Heart left ventricle (tissue), 16 donors: ENCODE measurements at regions not wholly inside any gene's neighbourhood (a gene's known extent, or its start where the extent isn't known, plus 50 kb on each side); places are given as distances from the start of the nearest gene placed in this dataset.

Source experiments
- ATAC-seq, 4 donors: fragments of 200-7000 bp; cut with Tn5 transposase; one replicate each; pipeline ENCODE4 v1.9.1; 2020 to 2022; ENCODE audit warnings: moderate library complexity in 4 of 4, mild to moderate bottlenecking in 3 of 4, moderate number of reproducible peaks in 1 of 4
- DNase-seq, 5 donors: peaks; one replicate each; pipeline ENCODE4 v3.0.0-alpha.2; 2020
- H3K27ac ChIP-seq, 12 donors: fragments of 200-600 bp; sonication (generic) in 4 of 12; one replicate each; pipeline versions ENCODE4 v1.5.0 to v1.8.0; 2016 to 2022; ENCODE audit warnings: mild to moderate bottlenecking in 2 of 12
- H3K27me3 ChIP-seq, 9 donors: fragments of 200-600 bp; sonication (generic) in 2 of 9; one replicate each; pipeline versions ENCODE4 v1.5.1 to v1.8.0; 2016 to 2022; ENCODE audit warnings: mild to moderate bottlenecking in 3 of 9
- H3K36me3 ChIP-seq, 9 donors: fragments of 200-600 bp; sonication (generic) in 2 of 9; one replicate each; pipeline versions ENCODE4 v1.5.0 to v1.8.0; 2018 to 2022; ENCODE audit warnings: mild to moderate bottlenecking in 2 of 9
- H3K4me1 ChIP-seq, 12 donors: fragments of 200-600 bp; sonication (generic) in 4 of 12; one replicate each; pipeline versions ENCODE4 v1.5.0 to v1.8.0; 2016 to 2022; ENCODE audit warnings: mild to moderate bottlenecking in 3 of 12
- H3K4me3 ChIP-seq, 12 donors: fragments of 200-600 bp; sonication (generic) in 4 of 12; one replicate each; pipeline versions ENCODE4 v1.5.0 to v1.8.0; 2017 to 2022; ENCODE audit warnings: mild to moderate bottlenecking in 9 of 12, moderate library complexity in 4 of 12
- H3K9me3 ChIP-seq, 12 donors: fragments of 200-600 bp; sonication (generic) in 4 of 12; one replicate each; pipeline versions ENCODE4 v1.5.0 to v1.8.0; 2016 to 2022; ENCODE audit warnings: mild to moderate bottlenecking in 1 of 12
- CTCF ChIP-seq, 12 donors: fragments of 200-600 bp; sonication (generic) in 4 of 12; IDR thresholded peaks; one replicate each; pipeline versions ENCODE4 v1.5.0 to v1.8.0; 2018 to 2022; ENCODE audit warnings: antibody characterized with exemption in 12 of 12, mild to moderate bottlenecking in 5 of 12
- POLR2A ChIP-seq, 2 donors: fragments of 450-650 bp; IDR thresholded peaks; one replicate each; pipeline ENCODE4 v1.6.1; 2017; ENCODE audit warnings: antibody characterized with exemption in 2 of 2, mild to moderate bottlenecking in 2 of 2, moderate library complexity in 2 of 2
- WGBS, 4 donors: extraction: QIAGEN DNeasy Blood & Tissue Kit in 2 of 4; methylation state at CpG; one replicate each; pipeline versions ENCODE4 v1.1.5 to v1.1.7; 2013 to 2018; 5-methylcytosine and 5-hydroxymethylcytosine counted together
- intact Hi-C, 10 donors: fragments of 100-400 bp; cut with DNase I; formaldehyde crosslinking; loops; one replicate each; pipeline versions ENCODE4 v1.11.1 to v1.14.2; 2022
- donor health status: ischemic (EF 13 %, LVEDD 7.1; RV severe dilation, severe dysfunction).
- donor health status: healthy with polysubstance abuse.
- donor health status: DM: no; HTN: yes; CAD: no.
- donor health status: DM: no; HTN: no; CAD: no.
- donor health status: ischemic (EF 25% LVEDD 6.9; RV normal size, moderate dysfunction).
- donor health status: ischemic (EF 25% LVEDD 5.7; RV mildly dilated, moderate dysfunction).
- donor health status: healthy.
- donor health status: DM: yes; HTN: yes; CAD: no.
- donor health status: ischemic (EF 35%, LVEDD 5.7; RV mildly dilated, moderate dysfunction).
- donor health status: nonischemic (EF 11% LVEDD 7.7; RV severe dilation, severe dysfunction).
- donor health status: DM: yes; HTN: yes; CAD: no.
- donor health status: PGD.
- donor health status: ischemic (EF 29% LVEDD 5.4; RV normal size, mild dysfunction).
- donor health status: nonischemic (EF 23%, LVEDD 6.1; RV moderate dilation, normal function).

DNA sequence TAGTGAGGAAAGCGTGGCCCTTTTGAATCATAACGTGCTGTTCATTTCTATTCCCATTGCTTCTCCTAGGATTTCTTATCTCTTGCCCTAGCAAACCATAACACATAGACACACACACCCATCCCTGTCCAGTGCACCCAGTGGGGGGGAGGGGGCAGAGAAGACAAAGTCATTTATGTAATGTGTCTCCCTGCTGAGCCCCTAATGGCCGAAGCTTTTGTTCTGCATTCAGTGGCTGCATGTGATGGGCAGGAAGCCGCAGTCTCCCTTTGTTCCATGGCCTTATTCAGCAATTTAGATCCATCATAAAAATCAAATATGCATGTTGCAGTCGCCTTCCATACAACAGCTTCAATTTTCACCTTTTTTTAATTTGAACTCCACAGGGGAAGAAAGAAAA lies 325.4 kb downstream of the ZFHX3 start:
- H3K4me1 ChIP-seq, result no peaks in the 10 kb centered on the region
- H3K9me3 ChIP-seq, result no peaks in the 10 kb centered on the region
- H3K27ac ChIP-seq, result no peak overlapping the region
- no peaks in the 10 kb centered on the region for H3K36me3 ChIP-seq
- DNase-seq (no peak), ATAC-seq (no peak)
- WGBS, 4 donors, result 74 to 80% (median 75%) methylated on average over 5 of the region's 5 CpGs
- no peak overlapping the region for H3K4me3 ChIP-seq
- no peaks in the 10 kb centered on the region for H3K27me3 ChIP-seq
- TF ChIP-seq CTCF (IDR thresholded peaks at IDR 0.05) (no peak), POLR2A (IDR thresholded peaks at IDR 0.05) (no peak)
- intact Hi-C loops, result no loop called here

GRCh38 chr16:72721981-72722380 lies 325.9 kb downstream of the ZFHX3 start:
- Histone ChIP-seq H3K27ac (no peak overlapping the region), H3K9me3 (peaks cover 0 to 4% (median 0%) of the 10 kb centered on the region in 12 donors), H3K36me3 (no peaks in the 10 kb centered on the region), H3K4me1 (no peaks in the 10 kb centered on the region), H3K4me3 (no peak overlapping the region), H3K27me3 (no peaks in the 10 kb centered on the region)
- intact Hi-C loops, result no loop called here
- 37 to 44% (median 41%) methylated on average over 4 of the region's 4 CpGs for WGBS, 4 donors
- ATAC-seq, result no peak
- TF ChIP-seq POLR2A (IDR thresholded peaks at IDR 0.05) (no peak), CTCF (IDR thresholded peaks at IDR 0.05) (no peak)
- DNase-seq, result no peak

GRCh38 chr16:72715267-72715666 lies 332.7 kb downstream of the ZFHX3 start:
- no peak for TF ChIP-seq CTCF (IDR thresholded peaks at IDR 0.05)
- no peak for TF ChIP-seq POLR2A (IDR thresholded peaks at IDR 0.05)
- ATAC-seq (no peak), DNase-seq (no peak)
- H3K4me1 ChIP-seq, result no peaks in the 10 kb centered on the region
- no peak overlapping the region for H3K27ac ChIP-seq
- no peak overlapping the region for H3K4me3 ChIP-seq
- peaks cover 0 to 43% (median 16%) of the 10 kb centered on the region in 12 donors for H3K9me3 ChIP-seq
- intact Hi-C loops, result no loop called here
- WGBS, 4 donors, result 92 to 98% (median 95%) methylated on average over 1 of the region's 1 CpG
- no peaks in the 10 kb centered on the region for H3K36me3 ChIP-seq
- no peaks in the 10 kb centered on the region for H3K27me3 ChIP-seq

GRCh38 chr16:72711823-72712222 lies 336.1 kb downstream of the ZFHX3 start:
- TF ChIP-seq POLR2A (IDR thresholded peaks at IDR 0.05) (no peak), CTCF (IDR thresholded peaks at IDR 0.05) (no peak)

More at GRCh38 chr16:72711823-72712222, 336.1 kb downstream of the ZFHX3 start:
- Histone ChIP-seq H3K36me3 (no peaks in the 10 kb centered on the region), H3K27me3 (no peaks in the 10 kb centered on the region), H3K4me1 (no peaks in the 10 kb centered on the region), H3K9me3 (peaks cover 0 to 54% (median 21%) of the 10 kb centered on the region in 12 donors), H3K4me3 (no peak overlapping the region), H3K27ac (no peak overlapping the region)
- DNase-seq (no peak), ATAC-seq (no peak)
- intact Hi-C loops, result no loop called here
- WGBS, 4 donors, result 91 to 100% (median 99%) methylated on average over 1 of the region's 1 CpG
